ENCODE measurements at regions not wholly inside any gene's neighbourhood (a gene's known extent, or its start where the extent isn't known, plus 50 kb on each side); places are given as distances from the start of the nearest gene placed in this dataset.
A peak's percentile ranks its signal among the peaks of the same experiment; 100 is the strongest.
"Not testable (repeated sequence)": the region's sequence is repeated elsewhere in the genome, so short reads cannot be mapped to it uniquely, and the experiment has no call there.

GRCh38 chr5:157978061-157978460, 119.1 kb upstream of the CLINT1 start:
- ATAC-seq (peak; percentile 93 to 94), DNase-seq (peak; percentile 36)
- intact Hi-C loops (cut with DNase I): no loop called here

- DNase-seq: no peak
- intact Hi-C loops (cut with DNase I): no loop called here
- no peak for ATAC-seq
These were observed 117.5 kb upstream of the CLINT1 start for GRCh38 chr5:157976429-157976828.

- no peak for ATAC-seq
- no peak for DNase-seq
- intact Hi-C loops (cut with DNase I): no loop called here
These were observed 113.6 kb upstream of the CLINT1 start for GRCh38 chr5:157972579-157972978.

GRCh38 chr5:157971571-157972216, 112.7 kb upstream of the CLINT1 start:
- no peak for DNase-seq
- intact Hi-C loops (cut with DNase I): no loop called here

GRCh38 chr5:157968570-157968969, 109.6 kb upstream of the CLINT1 start:
- intact Hi-C loops (cut with DNase I); ATAC-seq; DNase-seq: not testable (repeated sequence)

More at GRCh38 chr5:157971571-157972216, 112.7 kb upstream of the CLINT1 start:
- ATAC-seq: peak; percentile 82 to 90

GRCh38 chr5:157965989-157966388, 107.0 kb upstream of the CLINT1 start:
- DNase-seq (no peak), ATAC-seq (no peak)
- intact Hi-C loops (cut with DNase I): no loop called here

- intact Hi-C loops (cut with DNase I): no loop called here
- ATAC-seq (no peak), DNase-seq (no peak)
These were observed 106.2 kb upstream of the CLINT1 start for GRCh38 chr5:157965040-157965678.

- no peak for ATAC-seq
- intact Hi-C loops (cut with DNase I): no loop called here
- no peak for DNase-seq
These were observed 104.8 kb upstream of the CLINT1 start for GRCh38 chr5:157963761-157964160.

- no peak for ATAC-seq
- intact Hi-C loops (cut with DNase I): no loop called here
These were observed 104.3 kb upstream of the CLINT1 start for GRCh38 chr5:157963244-157963643.

GRCh38 chr5:157962686-157963085, 103.7 kb upstream of the CLINT1 start:
- DNase-seq, ATAC-seq: not testable (repeated sequence)

More at GRCh38 chr5:157963244-157963643, 104.3 kb upstream of the CLINT1 start:
- DNase-seq: no peak

GRCh38 chr5:157961896-157962590, 103.1 kb upstream of the CLINT1 start:
- no peak for ATAC-seq
- intact Hi-C loops (cut with DNase I): no loop called here

More at GRCh38 chr5:157962686-157963085, 103.7 kb upstream of the CLINT1 start:
- intact Hi-C loops (cut with DNase I): not testable (repeated sequence)

GRCh38 chr5:157961176-157961575, 102.2 kb upstream of the CLINT1 start:
- DNase-seq: no peak
- intact Hi-C loops (cut with DNase I): no loop called here
- ATAC-seq: no peak

More at GRCh38 chr5:157961896-157962590, 103.1 kb upstream of the CLINT1 start:
- DNase-seq: no peak

- DNase-seq (no peak), ATAC-seq (no peak)
- intact Hi-C loops (cut with DNase I): no loop called here
These were observed 100.4 kb upstream of the CLINT1 start for GRCh38 chr5:157959370-157959769.

- DNase-seq: no peak
- intact Hi-C loops (cut with DNase I): no loop called here
These were observed 97.4 kb upstream of the CLINT1 start for GRCh38 chr5:157956271-157956885.

GRCh38 chr5:157955541-157956172, 96.7 kb upstream of the CLINT1 start:
- ATAC-seq (no peak), DNase-seq (no peak)
- intact Hi-C loops (cut with DNase I): no loop called here

More at GRCh38 chr5:157956271-157956885, 97.4 kb upstream of the CLINT1 start:
- ATAC-seq: no peak

GRCh38 chr5:157952374-157952685, 93.4 kb upstream of the CLINT1 start:
- no peak for DNase-seq
- no peak for ATAC-seq
- intact Hi-C loops (cut with DNase I): no loop called here

GRCh38 chr5:157951673-157952373, 92.9 kb upstream of the CLINT1 start:
- intact Hi-C loops (cut with DNase I): no loop called here
- no peak for ATAC-seq
- DNase-seq: no peak

- DNase-seq (no peak), ATAC-seq (no peak)
- intact Hi-C loops (cut with DNase I): loop anchor here in 1 of 2 donors (2.0 to 5.0 kb wide), 2 partner anchors 93 to 132 kb away; no protein-coding TSS in a partner anchor
These were observed 90.6 kb upstream of the CLINT1 start for GRCh38 chr5:157949520-157949919.

Measured in left cardiac atrium (tissue), 4 donors.